Psoas muscle (tissue), 7 donors: ENCODE measurements at regions not wholly inside any gene's neighbourhood (a gene's known extent, or its start where the extent isn't known, plus 50 kb on each side); places are given as distances from the start of the nearest gene placed in this dataset.

Source experiments
- ATAC-seq, 4 donors: fragments of 200-7000 bp; cut with Tn5 transposase; one replicate each; pipeline ENCODE4 v1.9.1; 2020; ENCODE audit warnings: moderate library complexity in 3 of 4, mild to moderate bottlenecking in 2 of 4
- DNase-seq, 2 donors: peaks; one replicate each; pipeline ENCODE4 v3.0.0-alpha.2; 2020
- H3K27ac ChIP-seq: fragments of 200-600 bp; one replicate; pipeline ENCODE4 v1.8.0; 2022
- H3K27me3 ChIP-seq, 3 donors: fragments of 200-600 bp in 1 of 3; one replicate each; pipeline versions ENCODE4 v1.6.1 to v1.8.0; 2013 to 2022; ENCODE audit warnings: low read length in 2 of 3, mild to moderate bottlenecking in 2 of 3, moderate library complexity in 1 of 3; ENCODE audit not compliant: insufficient read depth in 3 of 3
- H3K36me3 ChIP-seq, 2 donors: fragments of 200-600 bp in 1 of 2; one replicate each; pipeline versions ENCODE4 v1.6.1 to v1.8.0; 2013 to 2022; ENCODE audit warnings: low read depth in 1 of 2, mild to moderate bottlenecking in 1 of 2, moderate library complexity in 1 of 2; ENCODE audit not compliant: insufficient read depth in 1 of 2
- H3K4me1 ChIP-seq: fragments of 200-600 bp; one replicate; pipeline ENCODE4 v1.8.0; 2022
- H3K4me3 ChIP-seq: fragments of 200-600 bp; one replicate; pipeline ENCODE4 v1.8.0; 2022; ENCODE audit warnings: mild to moderate bottlenecking
- H3K9me3 ChIP-seq: fragments of 200-600 bp; one replicate; pipeline ENCODE4 v1.8.0; 2022
- CTCF ChIP-seq: fragments of 200-600 bp; IDR thresholded peaks from one replicate; pipeline ENCODE4 v1.8.0; 2022; ENCODE audit warnings: antibody characterized with exemption
- WGBS, 3 donors: extraction: QIAGEN DNeasy Blood & Tissue Kit; methylation state at CpG; one replicate each; pipeline versions ENCODE4 v1.1.6 to v1.1.7; 2013; 5-methylcytosine and 5-hydroxymethylcytosine counted together
- intact Hi-C, 2 donors: fragments of 100-400 bp; cut with DNase I; formaldehyde crosslinking; loops; one replicate each; pipeline versions ENCODE4 v1.11.0 to v1.14.2; 2022
- donor health status: healthy with polysubstance abuse.
- donor health status: DM: no; HTN: no; CAD: no; lungs with moderate emphysema.
- donor health status: Bipolar disorder and iron deficiency.
- donor health status: healthy.
- donor health status: DM: yes; HTN: yes; CAD: no.
- donor health status: DM: no; HTN: no; CAD: no.
- donor health status: DM: yes; HTN: yes; CAD: no.

GRCh38 chr9:110081395-110081794 is 126.6 kb downstream of the C9orf152 start:
- Histone ChIP-seq H3K27ac (peak overlapping the region; percentile 48), H3K4me1 (peaks cover 35% of the 10 kb centered on the region), H3K36me3 (no peaks in the 10 kb centered on the region), H3K4me3 (no peak overlapping the region), H3K9me3 (no peaks in the 10 kb centered on the region), H3K27me3 (no peaks in the 10 kb centered on the region)
- WGBS, 3 donors: 19 to 25% (median 21%) methylated on average over 3 of the region's 3 CpGs
- intact Hi-C loops: no loop called here
- ATAC-seq (peak; percentile 59 to 90 (median 74)), DNase-seq (no peak)
- no peak for TF ChIP-seq CTCF

DNA sequence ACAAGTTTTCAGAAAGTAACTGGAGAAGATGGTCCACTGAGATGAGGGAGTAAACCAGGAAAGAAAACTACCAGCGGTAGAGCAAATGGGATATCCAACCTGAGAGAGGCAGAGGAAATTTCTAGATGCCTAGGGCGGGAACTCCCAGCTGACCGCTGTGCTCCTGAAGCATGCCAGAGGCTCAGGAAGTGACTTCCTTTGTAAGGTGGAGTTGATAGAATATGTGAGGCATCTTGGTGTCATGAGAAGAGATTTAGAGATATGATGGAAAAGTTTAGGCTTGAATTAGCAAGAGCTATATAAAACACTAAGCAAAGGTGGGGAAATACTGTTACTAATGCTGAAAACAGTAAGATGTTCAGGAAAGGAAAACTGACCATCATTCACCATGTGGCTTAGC is 124.1 kb downstream of the C9orf152 start:
- WGBS, 3 donors: 80 to 88% (median 85%) methylated on average over 3 of the region's 3 CpGs
- peaks cover 26% of the 10 kb centered on the region for H3K4me1 ChIP-seq
- no peaks in the 10 kb centered on the region for H3K36me3 ChIP-seq
- no peaks in the 10 kb centered on the region for H3K9me3 ChIP-seq
- DNase-seq (no peak), ATAC-seq (no peak)
- no peak for TF ChIP-seq CTCF
- no peak overlapping the region for H3K27ac ChIP-seq
- no peaks in the 10 kb centered on the region for H3K27me3 ChIP-seq
- H3K4me3 ChIP-seq: no peak overlapping the region
- intact Hi-C loops: no loop called here

GRCh38 chr9:110086537-110086936 is 121.4 kb downstream of the C9orf152 start:
- Histone ChIP-seq H3K4me1 (peaks cover 14% of the 10 kb centered on the region), H3K9me3 (no peaks in the 10 kb centered on the region), H3K27ac (no peak overlapping the region), H3K4me3 (no peak overlapping the region), H3K36me3 (no peaks in the 10 kb centered on the region), H3K27me3 (no peaks in the 10 kb centered on the region)
- no peak for ATAC-seq
- WGBS, 3 donors: 69 to 81% (median 79%) methylated on average over 1 of the region's 1 CpG
- intact Hi-C loops: no loop called here
- TF ChIP-seq CTCF: no peak
- no peak for DNase-seq

DNA sequence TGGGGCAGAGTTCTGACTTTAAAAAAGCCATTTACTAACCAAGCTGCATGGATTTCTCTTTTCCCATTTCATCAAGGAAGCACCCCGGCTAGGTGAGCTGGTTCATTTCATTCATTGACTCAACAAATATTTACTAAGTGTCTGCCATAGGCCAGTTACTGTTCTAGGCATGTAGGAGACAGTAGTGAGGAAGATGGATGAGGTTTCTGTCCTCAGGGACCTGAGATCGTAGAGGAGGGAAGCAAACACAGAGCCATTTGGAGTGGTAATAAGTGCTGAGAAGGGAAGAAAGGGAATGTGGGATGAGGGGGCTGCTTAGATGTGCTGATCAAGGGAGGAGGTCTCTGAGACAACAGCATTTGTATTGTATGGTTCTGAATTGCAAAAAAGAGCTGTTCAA is 120.4 kb downstream of the C9orf152 start:
- peaks cover 6% of the 10 kb centered on the region for H3K4me1 ChIP-seq
- no peaks in the 10 kb centered on the region for H3K36me3 ChIP-seq
- H3K27me3 ChIP-seq: no peaks in the 10 kb centered on the region
- ATAC-seq (no peak), DNase-seq (no peak)
- no peak overlapping the region for H3K27ac ChIP-seq
- H3K4me3 ChIP-seq: no peak overlapping the region
- intact Hi-C loops: no loop called here
- WGBS, 3 donors: 70 to 85% (median 82%) methylated on average over 2 of the region's 2 CpGs
- no peak for TF ChIP-seq CTCF
- no peaks in the 10 kb centered on the region for H3K9me3 ChIP-seq

DNA sequence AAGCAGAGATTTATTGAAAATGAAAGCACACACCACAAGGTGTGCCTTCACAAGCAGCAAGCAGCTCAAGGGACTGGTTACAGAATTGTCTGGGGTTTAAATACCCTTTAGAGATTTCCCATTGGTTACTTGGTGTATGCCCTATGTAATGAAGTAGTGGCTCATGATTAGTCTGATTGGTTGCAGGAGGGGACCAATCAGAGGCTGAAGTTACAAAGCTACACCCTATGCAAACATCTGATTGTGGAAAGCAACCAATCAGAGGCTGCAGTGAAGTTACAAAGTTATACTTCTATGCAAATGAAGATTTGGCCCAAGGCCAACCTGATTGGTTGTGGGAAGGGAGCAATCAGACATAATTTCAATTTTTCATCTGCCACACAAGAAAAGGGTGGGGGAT is 119.9 kb downstream of the C9orf152 start:
- no peak for DNase-seq
- Histone ChIP-seq H3K27ac (no peak overlapping the region), H3K27me3 (no peaks in the 10 kb centered on the region), H3K4me1 (peaks cover 6% of the 10 kb centered on the region), H3K9me3 (no peaks in the 10 kb centered on the region), H3K4me3 (no peak overlapping the region), H3K36me3 (no peaks in the 10 kb centered on the region)
- intact Hi-C loops: no loop called here
- no peak for TF ChIP-seq CTCF
- ATAC-seq: no peak
